ENCODE measurements at regions not wholly inside any gene's neighbourhood (a gene's known extent, or its start where the extent isn't known, plus 50 kb on each side); places are given as distances from the start of the nearest gene placed in this dataset.
A peak's percentile ranks its signal among the peaks of the same experiment; 100 is the strongest.

GRCh38 chr7:31418928-31419327 lies 78.4 kb upstream of the NEUROD6 start:
- DNase-seq (ENCODE audit: low read depth) = no peak
- TF ChIP-seq, protein P1, sequence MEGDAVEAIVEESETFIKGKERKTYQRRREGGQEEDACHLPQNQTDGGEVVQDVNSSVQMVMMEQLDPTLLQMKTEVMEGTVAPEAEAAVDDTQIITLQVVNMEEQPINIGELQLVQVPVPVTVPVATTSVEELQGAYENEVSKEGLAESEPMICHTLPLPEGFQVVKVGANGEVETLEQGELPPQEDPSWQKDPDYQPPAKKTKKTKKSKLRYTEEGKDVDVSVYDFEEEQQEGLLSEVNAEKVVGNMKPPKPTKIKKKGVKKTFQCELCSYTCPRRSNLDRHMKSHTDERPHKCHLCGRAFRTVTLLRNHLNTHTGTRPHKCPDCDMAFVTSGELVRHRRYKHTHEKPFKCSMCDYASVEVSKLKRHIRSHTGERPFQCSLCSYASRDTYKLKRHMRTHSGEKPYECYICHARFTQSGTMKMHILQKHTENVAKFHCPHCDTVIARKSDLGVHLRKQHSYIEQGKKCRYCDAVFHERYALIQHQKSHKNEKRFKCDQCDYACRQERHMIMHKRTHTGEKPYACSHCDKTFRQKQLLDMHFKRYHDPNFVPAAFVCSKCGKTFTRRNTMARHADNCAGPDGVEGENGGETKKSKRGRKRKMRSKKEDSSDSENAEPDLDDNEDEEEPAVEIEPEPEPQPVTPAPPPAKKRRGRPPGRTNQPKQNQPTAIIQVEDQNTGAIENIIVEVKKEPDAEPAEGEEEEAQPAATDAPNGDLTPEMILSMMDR (IDR thresholded peaks at IDR 0.05; ENCODE audit: insufficient read depth, low read length) = no peak
- H3K4me3 ChIP-seq (ENCODE audit: low read depth, low read length) = no peak overlapping the region

DNA sequence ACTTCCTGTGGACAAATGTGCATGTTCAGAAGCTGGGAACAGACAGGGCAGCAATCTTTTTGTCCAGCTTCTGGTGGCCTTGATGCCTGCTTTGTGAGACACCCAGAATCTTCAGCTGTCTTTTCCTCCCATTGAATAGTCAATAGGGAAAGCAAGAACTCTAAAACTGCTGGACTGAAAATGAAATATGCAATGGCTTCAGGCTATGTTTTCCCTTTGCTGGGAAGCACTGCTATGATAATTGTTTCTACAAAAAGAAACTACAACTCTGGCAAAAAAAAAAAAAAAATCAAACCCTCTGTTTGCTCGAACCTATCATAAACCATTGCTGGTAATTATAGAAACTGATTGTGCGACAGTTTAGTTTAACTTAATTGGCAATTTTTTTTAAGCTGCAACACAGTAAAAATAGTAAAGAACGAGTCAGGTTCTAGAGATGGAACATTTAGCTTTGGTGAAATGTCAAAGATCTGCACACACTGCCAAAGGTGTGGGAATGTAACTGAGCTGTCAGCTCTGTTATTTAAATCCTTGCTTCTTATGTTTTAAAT lies 79.1 kb upstream of the NEUROD6 start:
- TF ChIP-seq, protein P1 (IDR thresholded peaks at IDR 0.05; ENCODE audit: insufficient read depth, low read length) = no peak
- no peak for DNase-seq (ENCODE audit: low read depth)
- no peak overlapping the region for H3K4me3 ChIP-seq (ENCODE audit: low read depth, low read length)

DNA sequence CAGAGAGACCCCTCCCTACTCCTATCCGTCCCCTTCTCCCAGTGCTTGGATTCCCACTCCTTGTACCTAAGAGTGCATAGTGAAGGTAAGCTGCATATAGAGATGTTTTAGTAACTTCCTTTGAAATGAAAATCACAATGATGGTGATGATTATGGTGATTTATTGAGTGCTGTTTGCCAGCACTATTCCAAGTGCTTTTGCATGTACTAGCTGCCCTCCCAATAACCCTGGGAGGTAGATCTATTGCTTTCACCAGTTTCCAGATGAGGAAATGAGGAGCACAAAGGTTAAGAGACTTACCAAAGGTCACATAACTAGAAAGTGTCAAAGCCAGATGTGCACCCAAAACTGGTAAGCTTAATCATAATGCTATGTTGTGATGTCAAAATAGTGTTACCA lies 80.4 kb upstream of the NEUROD6 start:
- TF ChIP-seq, protein P1 (IDR thresholded peaks at IDR 0.05; ENCODE audit: insufficient read depth, low read length) = no peak
- H3K4me3 ChIP-seq (ENCODE audit: low read depth, low read length) = no peak overlapping the region
- DNase-seq (ENCODE audit: low read depth) = no peak

GRCh38 chr7:31421607-31422006 lies 81.1 kb upstream of the NEUROD6 start:
- no peak overlapping the region for H3K4me3 ChIP-seq (ENCODE audit: low read depth, low read length)
- DNase-seq (ENCODE audit: low read depth) = no peak
- TF ChIP-seq, protein P1 (IDR thresholded peaks at IDR 0.05; ENCODE audit: insufficient read depth, low read length) = no peak

DNA sequence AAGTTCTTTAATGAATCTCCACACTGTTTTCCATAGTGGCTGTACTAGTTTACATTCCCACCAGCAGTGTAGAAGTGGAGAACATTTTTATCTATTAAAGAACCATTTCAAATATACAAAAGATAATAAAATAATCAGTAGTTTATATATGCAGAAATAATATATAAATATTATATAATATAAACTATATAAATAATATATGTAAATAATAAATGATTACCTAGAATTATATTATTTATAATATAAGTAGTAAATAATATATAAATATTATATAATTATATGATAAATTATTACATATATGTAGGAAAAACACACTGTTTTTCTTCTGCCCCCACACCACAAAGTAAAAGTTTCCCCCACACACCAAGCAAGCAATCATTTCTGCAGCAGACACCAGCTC lies 83.5 kb upstream of the NEUROD6 start:
- TF ChIP-seq, protein P1 (IDR thresholded peaks at IDR 0.05; ENCODE audit: insufficient read depth, low read length) = no peak
- DNase-seq (ENCODE audit: low read depth) = no peak
- H3K4me3 ChIP-seq (ENCODE audit: low read depth, low read length) = no peak overlapping the region

- no peak overlapping the region for H3K4me3 ChIP-seq (ENCODE audit: low read depth, low read length)
- peak; percentile 41 for DNase-seq (ENCODE audit: low read depth)
- TF ChIP-seq, protein P1 (IDR thresholded peaks at IDR 0.05; ENCODE audit: insufficient read depth, low read length) = no peak
These were observed 81.7 kb upstream of the ITPRID1 start for GRCh38 chr7:31432176-31432575.

GRCh38 chr7:31432836-31433340 lies 81.0 kb upstream of the ITPRID1 start:
- TF ChIP-seq, protein P1 (IDR thresholded peaks at IDR 0.05; ENCODE audit: insufficient read depth, low read length) = no peak
- H3K4me3 ChIP-seq (ENCODE audit: low read depth, low read length) = no peak overlapping the region
- peak; percentile 26 for DNase-seq (ENCODE audit: low read depth)

All from fibroblast of the aortic adventitia (primary cell).